B cell (primary cell): ENCODE measurements at regions not wholly inside any gene's neighbourhood (a gene's known extent, or its start where the extent isn't known, plus 50 kb on each side); places are given as distances from the start of the nearest gene placed in this dataset.

Experiments
- ATAC-seq: fragments of 200-7000 bp; cut with Tn5 transposase; one replicate; pipeline ENCODE4 v1.10.0; 2021; ENCODE audit warnings: low read depth, mild to moderate bottlenecking, moderate number of reproducible peaks, moderate library complexity
- CTCF ChIA-PET: fragments of 350-600 bp; sonication (Branson Sonifier 250); formaldehyde crosslinking; loops from one replicate; lab custom pipeline; 2021; ENCODE audit warnings: antibody characterized with exemption, inconsistent platforms; lab: Charles Lee
- POLR2A ChIA-PET: fragments of 350-600 bp; sonication (Branson Sonifier 250); formaldehyde crosslinking; loops from one replicate; lab custom pipeline; 2021; ENCODE audit warnings: antibody characterized with exemption; lab: Charles Lee
- DNase-seq: peaks from one replicate; pipeline ENCODE4 v3.0.0; 2013
- H2AFZ ChIP-seq: 2 replicates; pipeline ENCODE4 v1.6.1; 2012; ENCODE audit warnings: mild to moderate bottlenecking, low read depth, low read length; ENCODE audit not compliant: insufficient read depth, poor library complexity, severe bottlenecking
- H3K27ac ChIP-seq, 2 donors: 1 replicate in 1 of 2; 2 replicates in 1 of 2; pipeline ENCODE4 v1.5.1; 2012 to 2013; ENCODE audit warnings: low read length in 2 of 2, mild to moderate bottlenecking in 2 of 2, moderate library complexity in 1 of 2
- H3K27me3 ChIP-seq, 4 experiments: fragments of 200-600 bp in 1 of 4; sonication (generic) in 1 of 4; replicated peaks in 1 of 4; 1 replicate in 2 of 4; 2 replicates in 2 of 4; pipeline versions ENCODE4 v1.6.1 to v1.7.0; 2013 to 2016; ENCODE audit warnings: low read length in 3 of 4, mild to moderate bottlenecking in 2 of 4, mixed read lengths in 1 of 4, moderate library complexity in 1 of 4; ENCODE audit not compliant: insufficient read depth in 4 of 4, control insufficient read depth in 3 of 4; ENCODE audit errors: control extremely low read depth in 1 of 4
- H3K36me3 ChIP-seq, 2 experiments: replicated peaks in 1 of 2; 1 replicate in 1 of 2; 2 replicates in 1 of 2; pipeline versions ENCODE4 v1.6.1 to v1.7.1; 2013; ENCODE audit warnings: low read length in 1 of 2; ENCODE audit not compliant: insufficient read depth in 2 of 2, control insufficient read depth in 1 of 2; ENCODE audit errors: control extremely low read depth in 1 of 2, extremely low read depth in 1 of 2
- H3K4me1 ChIP-seq, 2 donors: fragments of 200-600 bp in 1 of 2; sonication (generic) in 1 of 2; 1 replicate in 1 of 2; 2 replicates in 1 of 2; pipeline versions ENCODE4 v1.5.1 to v1.6.1; 2013 to 2017; ENCODE audit warnings: low read length in 2 of 2; ENCODE audit not compliant: control insufficient read depth in 2 of 2, insufficient read depth in 2 of 2
- H3K4me2 ChIP-seq: replicated peaks from 2 replicates; pipeline ENCODE3; 2012; ENCODE audit warnings: mild to moderate bottlenecking, low read depth, low read length; ENCODE audit not compliant: poor library complexity, severe bottlenecking
- H3K4me3 ChIP-seq, 5 experiments: fragments of 200-600 bp in 1 of 5; sonication (generic) in 1 of 5; 1 replicate in 3 of 5; 2 replicates in 2 of 5; pipeline versions ENCODE4 v1.5.1 to v1.7.0; 2011 to 2016; ENCODE audit warnings: low read length in 4 of 5, mild to moderate bottlenecking in 4 of 5, low read depth in 2 of 5, control low read depth in 1 of 5, moderate library complexity in 1 of 5; ENCODE audit not compliant: insufficient read depth in 1 of 5; ENCODE audit errors: control extremely low read depth in 1 of 5, extremely low read depth in 1 of 5
- H3K79me2 ChIP-seq: fragments of 200-600 bp; sonication (generic); one replicate; pipeline ENCODE4 v1.6.0; 2016; ENCODE audit warnings: low read length; ENCODE audit not compliant: control insufficient read depth, insufficient read depth
- H3K9ac ChIP-seq: fragments of 200-600 bp; sonication (generic); 2 replicates; pipeline ENCODE4 v1.6.1; 2017; ENCODE audit warnings: mild to moderate bottlenecking, low read length, moderate library complexity
- H3K9me3 ChIP-seq, 3 donors: one replicate each; pipeline versions ENCODE4 v1.6.1 to v1.7.1; 2013; ENCODE audit warnings: low read length in 2 of 3; ENCODE audit not compliant: control insufficient read depth in 2 of 3, insufficient read depth in 1 of 3; ENCODE audit errors: control extremely low read depth in 1 of 3
- H4K20me1 ChIP-seq: 2 replicates; pipeline ENCODE4 v1.6.0; 2012; ENCODE audit warnings: mild to moderate bottlenecking, low read length; ENCODE audit not compliant: insufficient read depth, control insufficient read depth, poor library complexity, severe bottlenecking
- H3K27ac Mint-ChIP-seq: one replicate; pipeline ENCODE4 v1.8.0; 2021; ENCODE audit warnings: mixed read lengths
- H3K27me3 Mint-ChIP-seq: one replicate; pipeline ENCODE4 v1.8.0; 2021; ENCODE audit warnings: mixed read lengths
- H3K4me1 Mint-ChIP-seq: one replicate; pipeline ENCODE4 v1.8.0; 2021; ENCODE audit warnings: mixed read lengths
- H3K4me3 Mint-ChIP-seq: one replicate; pipeline ENCODE4 v1.8.0; 2021; ENCODE audit warnings: mixed read lengths
- H3K9me3 Mint-ChIP-seq: one replicate; pipeline ENCODE4 v1.8.0; 2022; ENCODE audit warnings: mixed read lengths; ENCODE audit not compliant: insufficient read depth
- EZH2 ChIP-seq: IDR thresholded peaks from 2 replicates; pipeline ENCODE4 v1.6.1; 2012; ENCODE audit warnings: borderline replicate concordance, low read depth, mild to moderate bottlenecking, moderate library complexity, low read length; ENCODE audit not compliant: insufficient read depth, poor library complexity, severe bottlenecking
- WGBS: methylation state at CpG from one replicate; pipeline ENCODE4 v1.1.5; 2013; ENCODE audit warnings: missing lambda C conversion rate; ENCODE audit not compliant: insufficient coverage; 5-methylcytosine and 5-hydroxymethylcytosine counted together
- intact Hi-C: fragments of 100-400 bp; cut with micrococcal nuclease; formaldehyde crosslinking; loops from one replicate; pipeline ENCODE4 v1.10.0; 2022
- TF ChIP-seq, protein P1 (sequence below): fragments of 200-600 bp; IDR thresholded peaks from one replicate; pipeline ENCODE4 v1.8.0; 2022; ENCODE audit warnings: antibody characterized with exemption, mild to moderate bottlenecking

DNA sequence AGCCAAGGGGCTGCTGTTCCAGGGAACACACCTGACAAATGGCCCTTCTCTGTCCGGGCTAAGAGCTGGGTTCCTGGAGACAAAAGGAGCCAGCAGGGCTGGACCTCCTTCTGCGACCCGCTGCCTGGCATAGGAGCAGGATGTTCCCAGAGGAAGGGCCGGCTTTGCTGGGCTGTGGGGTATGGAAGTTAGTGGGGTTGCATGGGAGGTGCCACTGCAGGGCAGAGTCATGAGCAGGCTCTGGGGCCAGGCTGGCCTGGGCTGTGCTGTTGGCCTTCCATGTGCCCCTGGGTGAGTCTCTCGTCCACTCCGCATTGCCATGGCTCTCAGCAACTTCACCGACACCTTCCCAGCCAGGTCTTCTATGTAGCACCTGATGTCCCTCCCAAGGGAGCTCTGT lies 507.6 kb downstream of the PTPRU start:
- H3K4me1 ChIP-seq, result no peaks in the 10 kb centered on the region
- no peak overlapping the region for H3K27ac ChIP-seq
- Mint-ChIP-seq H3K9me3 (no peaks in the 10 kb centered on the region), H3K27me3 (peaks cover 12% of the 10 kb centered on the region), H3K27ac (no peak overlapping the region), H3K4me3 (no peak overlapping the region), H3K4me1 (no peaks in the 10 kb centered on the region)
- no peak for TF ChIP-seq EZH2
- TF ChIP-seq, protein P1, sequence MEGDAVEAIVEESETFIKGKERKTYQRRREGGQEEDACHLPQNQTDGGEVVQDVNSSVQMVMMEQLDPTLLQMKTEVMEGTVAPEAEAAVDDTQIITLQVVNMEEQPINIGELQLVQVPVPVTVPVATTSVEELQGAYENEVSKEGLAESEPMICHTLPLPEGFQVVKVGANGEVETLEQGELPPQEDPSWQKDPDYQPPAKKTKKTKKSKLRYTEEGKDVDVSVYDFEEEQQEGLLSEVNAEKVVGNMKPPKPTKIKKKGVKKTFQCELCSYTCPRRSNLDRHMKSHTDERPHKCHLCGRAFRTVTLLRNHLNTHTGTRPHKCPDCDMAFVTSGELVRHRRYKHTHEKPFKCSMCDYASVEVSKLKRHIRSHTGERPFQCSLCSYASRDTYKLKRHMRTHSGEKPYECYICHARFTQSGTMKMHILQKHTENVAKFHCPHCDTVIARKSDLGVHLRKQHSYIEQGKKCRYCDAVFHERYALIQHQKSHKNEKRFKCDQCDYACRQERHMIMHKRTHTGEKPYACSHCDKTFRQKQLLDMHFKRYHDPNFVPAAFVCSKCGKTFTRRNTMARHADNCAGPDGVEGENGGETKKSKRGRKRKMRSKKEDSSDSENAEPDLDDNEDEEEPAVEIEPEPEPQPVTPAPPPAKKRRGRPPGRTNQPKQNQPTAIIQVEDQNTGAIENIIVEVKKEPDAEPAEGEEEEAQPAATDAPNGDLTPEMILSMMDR, result no peak
- no peak for ATAC-seq
- H3K4me2 ChIP-seq, result no peak overlapping the region
- ChIA-PET CTCF (no interaction called here), POLR2A (no interaction called here)
- DNase-seq, result no peak
- H3K9ac ChIP-seq, result no peak overlapping the region
- H3K27me3 ChIP-seq, result peaks cover 0 to 3% (median 0%) of the 10 kb centered on the region in 4 experiments
- intact Hi-C loops, result no loop called here
- H3K79me2 ChIP-seq, result no peaks in the 10 kb centered on the region
- WGBS, result 82% methylated on average over 7 of the region's 7 CpGs
- no peak overlapping the region for H2AFZ ChIP-seq
- no peaks in the 10 kb centered on the region for H3K36me3 ChIP-seq
- H4K20me1 ChIP-seq, result no peaks in the 10 kb centered on the region
- H3K9me3 ChIP-seq, result no peaks in the 10 kb centered on the region
- no peak overlapping the region for H3K4me3 ChIP-seq

DNA sequence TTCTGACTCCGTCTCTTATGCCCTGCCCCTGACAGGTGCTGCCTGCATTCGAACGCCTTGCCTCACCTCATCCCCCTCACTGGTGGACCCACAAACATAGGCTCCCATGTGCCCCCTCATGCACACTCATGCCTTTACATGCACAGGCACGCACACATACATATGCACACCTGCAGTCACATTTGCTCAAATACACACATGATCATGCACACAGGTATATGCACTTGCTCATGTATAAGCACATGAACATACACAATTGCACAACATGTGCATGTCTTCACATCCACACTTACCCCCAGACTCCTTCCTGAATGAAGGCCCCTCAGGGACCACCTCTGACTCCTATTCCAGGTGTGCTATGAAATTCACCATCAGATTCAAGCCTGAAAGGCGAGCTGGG lies 506.9 kb downstream of the PTPRU start:
- no peak overlapping the region for H2AFZ ChIP-seq
- no peak overlapping the region for H3K27ac ChIP-seq
- H3K27me3 ChIP-seq, result peaks cover 0 to 3% (median 0%) of the 10 kb centered on the region in 4 experiments
- H3K4me1 ChIP-seq, result no peaks in the 10 kb centered on the region
- no peak overlapping the region for H3K4me2 ChIP-seq
- TF ChIP-seq EZH2, result no peak
- TF ChIP-seq, protein P1, result no peak
- H3K27me3 Mint-ChIP-seq, result peaks cover 12% of the 10 kb centered on the region
- 74% methylated on average over 4 of the region's 5 CpGs for whole genome bisulfite sequencing
- no peak for DNase-seq
- no peaks in the 10 kb centered on the region for H3K9me3 Mint-ChIP-seq
- no peaks in the 10 kb centered on the region for H3K36me3 ChIP-seq
- H3K27ac Mint-ChIP-seq, result no peak overlapping the region
- H3K4me3 Mint-ChIP-seq, result no peak overlapping the region
- H3K4me1 Mint-ChIP-seq, result no peaks in the 10 kb centered on the region
- H3K79me2 ChIP-seq, result no peaks in the 10 kb centered on the region
- ChIA-PET POLR2A (no interaction called here), CTCF (no interaction called here)
- no peaks in the 10 kb centered on the region for H4K20me1 ChIP-seq
- no peaks in the 10 kb centered on the region for H3K9me3 ChIP-seq
- no peak for ATAC-seq
- intact Hi-C loops, result no loop called here
- no peak overlapping the region for H3K4me3 ChIP-seq
- no peak overlapping the region for H3K9ac ChIP-seq
